Right cardiac atrium (tissue), 5 donors: ENCODE measurements at regions not wholly inside any gene's neighbourhood (a gene's known extent, or its start where the extent isn't known, plus 50 kb on each side); places are given as distances from the start of the nearest gene placed in this dataset.

ENCODE experiments used
- ATAC-seq, 2 donors: fragments of 200-7000 bp; cut with Tn5 transposase; one replicate each; pipeline versions ENCODE4 v1.8.0 to v1.9.1; 2020; ENCODE audit warnings: moderate library complexity in 2 of 2, mild to moderate bottlenecking in 1 of 2
- DNase-seq, 3 donors: peaks; one replicate each; pipeline ENCODE4 v3.0.0-alpha.2; 2020
- H3K27ac ChIP-seq: one replicate; pipeline ENCODE4 v1.5.1; 2013; ENCODE audit warnings: mild to moderate bottlenecking, low read length, control low read depth, moderate library complexity
- H3K27me3 ChIP-seq: one replicate; pipeline ENCODE4 v1.6.1; 2013; ENCODE audit not compliant: control insufficient read depth, insufficient read depth
- H3K4me1 ChIP-seq: one replicate; pipeline ENCODE4 v1.6.1; 2013; ENCODE audit warnings: low read length; ENCODE audit not compliant: control insufficient read depth, insufficient read depth
- H3K4me3 ChIP-seq: one replicate; pipeline ENCODE4 v1.5.1; 2013; ENCODE audit warnings: low read length, control low read depth
- H3K9me3 ChIP-seq: one replicate; pipeline ENCODE4 v1.6.1; 2013; ENCODE audit warnings: low read length; ENCODE audit not compliant: control insufficient read depth
- WGBS: extraction: QIAGEN DNeasy Blood & Tissue Kit; methylation state at CpG from one replicate; pipeline ENCODE4 v1.1.7; 2013; 5-methylcytosine and 5-hydroxymethylcytosine counted together
- intact Hi-C, 4 donors: fragments of 100-400 bp; cut with DNase I; formaldehyde crosslinking; loops; one replicate each; pipeline versions ENCODE4 v1.11.0 to v1.14.0; 2022 to 2023
- donor health status: healthy with polysubstance abuse.
- donor health status: DM: no; HTN: yes; CAD: no.
- donor health status: DM: no; HTN: no; CAD: no.
- donor health status: DM: no; HTN: yes; CAD: no; lungs with severe emphysema.
- donor health status: DM: yes; HTN: yes; CAD: no.

- Histone ChIP-seq H3K27ac (no peak overlapping the region), H3K4me3 (no peak overlapping the region), H3K4me1 (no peaks in the 10 kb centered on the region), H3K9me3 (no peaks in the 10 kb centered on the region), H3K27me3 (no peaks in the 10 kb centered on the region)
- ATAC-seq (no peak), DNase-seq (no peak)
- intact Hi-C loops = no loop called here
- WGBS = 77% methylated on average over 1 of the region's 1 CpG
Measured at GRCh38 chr4:177225605-177226004, 84.1 kb upstream of the NEIL3 start.

GRCh38 chr4:177227636-177228035 is 82.0 kb upstream of the NEIL3 start:
- intact Hi-C loops = no loop called here
- H3K4me1 ChIP-seq = no peaks in the 10 kb centered on the region
- ATAC-seq (no peak), DNase-seq (peak in 1 of 3 donors; percentile 39)
- 94% methylated on average over 21 of the region's 21 CpGs for WGBS
- H3K27ac ChIP-seq = no peak overlapping the region
- H3K4me3 ChIP-seq = no peak overlapping the region
- no peaks in the 10 kb centered on the region for H3K9me3 ChIP-seq
- no peaks in the 10 kb centered on the region for H3K27me3 ChIP-seq

GRCh38 chr4:177228599-177228998 is 81.1 kb upstream of the NEIL3 start:
- Histone ChIP-seq H3K27ac (no peak overlapping the region), H3K4me1 (no peaks in the 10 kb centered on the region), H3K4me3 (no peak overlapping the region), H3K27me3 (no peaks in the 10 kb centered on the region), H3K9me3 (no peaks in the 10 kb centered on the region)
- DNase-seq = no peak
- 69% methylated on average over 4 of the region's 4 CpGs for WGBS
- intact Hi-C loops = no loop called here
- no peak for ATAC-seq

GRCh38 chr4:177229331-177229730 is 80.3 kb upstream of the NEIL3 start:
- 38% methylated on average over 7 of the region's 7 CpGs for WGBS
- Histone ChIP-seq H3K4me3 (peak overlapping the region; percentile 54), H3K4me1 (no peaks in the 10 kb centered on the region), H3K27me3 (no peaks in the 10 kb centered on the region), H3K27ac (no peak overlapping the region), H3K9me3 (no peaks in the 10 kb centered on the region)
- no peak for DNase-seq
- intact Hi-C loops = no loop called here
- ATAC-seq = no peak

GRCh38 chr4:177232473-177232872 is 77.2 kb upstream of the NEIL3 start:
- DNase-seq = no peak
- H3K4me3 ChIP-seq = no peak overlapping the region
- no peaks in the 10 kb centered on the region for H3K4me1 ChIP-seq
- ATAC-seq = no peak
- no peaks in the 10 kb centered on the region for H3K27me3 ChIP-seq
- H3K9me3 ChIP-seq = no peaks in the 10 kb centered on the region
- H3K27ac ChIP-seq = no peak overlapping the region
- intact Hi-C loops = no loop called here

- intact Hi-C loops = no loop called here
- WGBS = 53% methylated on average over 1 of the region's 1 CpG
- Histone ChIP-seq H3K9me3 (no peaks in the 10 kb centered on the region), H3K4me1 (no peaks in the 10 kb centered on the region), H3K27me3 (no peaks in the 10 kb centered on the region), H3K27ac (no peak overlapping the region), H3K4me3 (no peak overlapping the region)
- ATAC-seq = no peak
- no peak for DNase-seq
Measured at GRCh38 chr4:177235026-177235425, 74.6 kb upstream of the NEIL3 start.

- no peak overlapping the region for H3K4me3 ChIP-seq
- no peaks in the 10 kb centered on the region for H3K27me3 ChIP-seq
- WGBS = 81% methylated on average over 4 of the region's 4 CpGs
- intact Hi-C loops = no loop called here
- DNase-seq (no peak), ATAC-seq (no peak)
- H3K9me3 ChIP-seq = no peaks in the 10 kb centered on the region
- H3K4me1 ChIP-seq = no peaks in the 10 kb centered on the region
- H3K27ac ChIP-seq = no peak overlapping the region
Measured at GRCh38 chr4:177236886-177237285, 72.8 kb upstream of the NEIL3 start.

GRCh38 chr4:177237291-177237690 is 72.4 kb upstream of the NEIL3 start:
- Histone ChIP-seq H3K9me3 (no peaks in the 10 kb centered on the region), H3K27ac (no peak overlapping the region), H3K27me3 (no peaks in the 10 kb centered on the region), H3K4me1 (no peaks in the 10 kb centered on the region), H3K4me3 (no peak overlapping the region)
- WGBS = 82% methylated on average over 2 of the region's 2 CpGs
- intact Hi-C loops = no loop called here
- DNase-seq (no peak), ATAC-seq (no peak)

- no peak overlapping the region for H3K4me3 ChIP-seq
- no peak overlapping the region for H3K27ac ChIP-seq
- H3K4me1 ChIP-seq = no peaks in the 10 kb centered on the region
- DNase-seq = no peak
- H3K9me3 ChIP-seq = no peaks in the 10 kb centered on the region
- ATAC-seq = no peak
- intact Hi-C loops = no loop called here
- H3K27me3 ChIP-seq = no peaks in the 10 kb centered on the region
- 64% methylated on average over 1 of the region's 1 CpG for WGBS
Measured at GRCh38 chr4:177239477-177239876, 70.2 kb upstream of the NEIL3 start.

- no peak for DNase-seq
- H3K27ac ChIP-seq = no peak overlapping the region
- H3K4me1 ChIP-seq = no peaks in the 10 kb centered on the region
- H3K4me3 ChIP-seq = no peak overlapping the region
- intact Hi-C loops = no loop called here
- H3K27me3 ChIP-seq = no peaks in the 10 kb centered on the region
- no peaks in the 10 kb centered on the region for H3K9me3 ChIP-seq
- no peak for ATAC-seq
Measured at GRCh38 chr4:177239878-177240277, 69.8 kb upstream of the NEIL3 start.

- intact Hi-C loops = no loop called here
- ATAC-seq = no peak
Measured at GRCh38 chr4:177242651-177243286, 66.9 kb upstream of the NEIL3 start.

More at GRCh38 chr4:177242651-177243286, 66.9 kb upstream of the NEIL3 start:
- 75% methylated on average over 7 of the region's 7 CpGs for WGBS
- no peak overlapping the region for H3K27ac ChIP-seq
- DNase-seq = no peak
- H3K4me3 ChIP-seq = no peak overlapping the region
- H3K4me1 ChIP-seq = no peaks in the 10 kb centered on the region
- no peaks in the 10 kb centered on the region for H3K27me3 ChIP-seq
- no peaks in the 10 kb centered on the region for H3K9me3 ChIP-seq
